ENCODE measurements at regions not wholly inside any gene's neighbourhood (a gene's known extent, or its start where the extent isn't known, plus 50 kb on each side); places are given as distances from the start of the nearest gene placed in this dataset.

DNA sequence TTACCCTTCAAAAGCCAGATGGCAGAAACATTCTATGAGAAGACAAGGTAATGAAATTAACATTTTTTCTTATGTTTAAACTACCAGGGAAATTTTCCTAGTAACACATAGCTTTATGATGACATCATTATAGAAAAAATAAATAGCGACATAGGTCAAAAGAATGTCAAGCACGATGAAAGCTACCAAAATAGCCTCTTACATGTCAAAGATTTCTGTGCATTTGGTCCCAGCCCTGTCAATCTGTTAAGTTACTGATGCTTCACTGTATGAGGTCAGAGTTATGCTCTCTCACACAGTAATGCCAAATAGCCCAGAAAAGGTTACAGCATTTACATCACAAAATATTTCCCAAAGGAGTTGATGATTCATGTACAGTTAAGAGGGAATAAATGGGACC, 199.8 kb upstream of the DEFB112 start:
- H3K27me3 Mint-ChIP-seq (ENCODE audit: insufficient read depth) = no peaks in the 10 kb centered on the region
- H3K4me3 Mint-ChIP-seq = no peak overlapping the region
- H3K36me3 Mint-ChIP-seq (ENCODE audit: low read depth) = no peaks in the 10 kb centered on the region
- intact Hi-C loops (cut with micrococcal nuclease) = no loop called here
- H3K27ac Mint-ChIP-seq = no peak overlapping the region
- no peaks in the 10 kb centered on the region for H3K4me1 Mint-ChIP-seq (ENCODE audit: low read depth)
- no peak for DNase-seq (ENCODE audit: low spot score)
- H3K9me3 Mint-ChIP-seq = no peaks in the 10 kb centered on the region

DNA sequence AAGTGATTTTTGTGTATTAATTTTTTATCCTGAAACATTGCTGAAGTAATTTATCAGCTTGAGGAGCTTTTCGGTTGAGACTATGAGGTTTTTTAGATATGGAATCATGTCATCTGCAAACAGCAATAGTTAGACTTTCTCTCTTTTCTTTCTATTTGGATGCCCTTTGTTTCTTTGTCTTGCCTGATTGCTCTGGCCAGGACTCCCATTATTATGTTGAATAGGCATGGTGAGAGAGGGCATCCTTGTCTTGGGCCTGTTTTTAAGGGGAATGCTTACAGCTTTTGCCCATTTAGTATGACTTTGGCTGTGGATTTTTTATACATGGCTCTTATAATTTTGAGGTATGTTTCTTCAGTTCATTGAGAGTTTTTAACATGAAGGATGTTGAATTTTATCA, 207.6 kb upstream of the DEFB112 start:
- intact Hi-C loops (cut with micrococcal nuclease) = no loop called here
- Mint-ChIP-seq H3K27ac (no peak overlapping the region), H3K27me3 (ENCODE audit: insufficient read depth) (no peaks in the 10 kb centered on the region), H3K4me1 (ENCODE audit: low read depth) (no peaks in the 10 kb centered on the region), H3K4me3 (no peak overlapping the region), H3K9me3 (peaks cover 11% of the 10 kb centered on the region), H3K36me3 (ENCODE audit: low read depth) (no peaks in the 10 kb centered on the region)
- DNase-seq (ENCODE audit: low spot score) = no peak

DNA sequence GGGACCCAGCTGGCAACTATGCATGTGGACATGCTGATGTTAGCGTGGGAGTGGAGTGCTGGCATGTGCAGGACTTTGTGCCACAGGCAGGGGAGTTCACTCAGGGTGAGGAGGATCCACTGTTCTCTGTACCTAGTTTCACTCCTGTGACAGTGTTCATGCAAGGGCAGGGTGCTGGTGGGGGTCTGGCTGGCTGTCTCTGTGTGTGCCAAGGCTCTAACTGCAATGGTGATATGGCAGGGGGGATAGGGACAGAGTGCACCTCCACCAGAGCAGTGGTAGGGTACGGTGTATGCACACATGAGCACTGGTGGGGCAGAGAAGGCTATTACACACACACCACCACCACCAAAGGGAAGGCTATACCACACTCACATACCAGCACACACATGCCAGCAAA, 210.2 kb upstream of the DEFB112 start:
- Mint-ChIP-seq H3K36me3 (ENCODE audit: low read depth) (no peaks in the 10 kb centered on the region), H3K9me3 (peaks cover 11% of the 10 kb centered on the region), H3K4me3 (no peak overlapping the region), H3K27me3 (ENCODE audit: insufficient read depth) (no peaks in the 10 kb centered on the region), H3K4me1 (ENCODE audit: low read depth) (no peaks in the 10 kb centered on the region), H3K27ac (no peak overlapping the region)
- intact Hi-C loops (cut with micrococcal nuclease) = no loop called here
- no peak for DNase-seq (ENCODE audit: low spot score)

DNA sequence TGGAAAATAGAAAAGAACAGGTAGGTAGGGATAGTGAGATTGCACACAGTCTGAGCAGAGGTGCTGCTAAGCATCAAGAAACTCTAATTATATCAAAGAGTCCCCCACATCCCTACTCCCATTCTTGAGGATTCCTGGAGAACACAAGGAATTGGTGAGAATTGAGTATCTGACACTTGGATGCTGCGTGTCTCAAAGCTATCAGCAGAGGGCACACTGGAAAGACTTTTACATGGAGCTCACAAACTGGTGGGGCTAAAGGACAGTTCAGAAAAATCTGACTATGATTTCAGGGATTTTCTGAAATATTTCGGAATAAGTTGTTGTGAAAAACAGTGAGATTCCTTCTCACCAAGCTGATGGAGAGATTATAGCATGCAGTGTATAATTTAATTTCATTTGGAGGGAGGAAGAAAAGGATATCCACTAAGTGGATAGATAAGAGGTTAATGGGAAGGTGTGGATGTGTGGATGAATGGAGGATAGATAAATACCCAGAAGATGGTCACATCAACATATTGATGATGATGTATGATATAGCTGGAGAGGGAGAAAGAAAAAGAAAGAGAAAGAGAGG, 215.4 kb upstream of the DEFB112 start:
- H3K4me1 Mint-ChIP-seq (ENCODE audit: low read depth) = no peaks in the 10 kb centered on the region
- H3K27ac Mint-ChIP-seq = no peak overlapping the region
- no peaks in the 10 kb centered on the region for H3K36me3 Mint-ChIP-seq (ENCODE audit: low read depth)
- peaks cover 4% of the 10 kb centered on the region for H3K9me3 Mint-ChIP-seq
- intact Hi-C loops (cut with micrococcal nuclease) = loop anchor here (1.0 kb wide), 1 partner anchor 24 kb away; no protein-coding TSS in a partner anchor
- H3K27me3 Mint-ChIP-seq (ENCODE audit: insufficient read depth) = no peaks in the 10 kb centered on the region
- DNase-seq (ENCODE audit: low spot score) = no peak
- H3K4me3 Mint-ChIP-seq = no peak overlapping the region

DNA sequence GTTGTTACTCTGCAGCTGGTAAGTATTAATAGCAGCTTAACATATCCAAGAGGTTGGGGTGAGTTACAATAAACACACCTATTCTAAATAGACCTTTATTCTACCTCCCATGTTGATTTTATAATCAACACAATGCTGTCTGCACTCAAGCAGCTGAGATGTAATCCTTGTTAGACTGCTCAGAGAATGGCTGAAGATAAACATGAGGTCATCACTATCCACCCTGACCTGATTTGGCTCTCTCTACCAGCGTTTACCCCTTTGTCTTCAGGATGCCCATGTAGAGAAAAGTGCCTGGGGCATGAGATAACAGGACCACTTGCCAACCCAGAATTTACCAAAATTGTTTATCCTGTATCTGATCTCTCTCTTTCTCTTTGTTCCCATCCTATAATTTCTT, 220.7 kb upstream of the DEFB112 start:
- Mint-ChIP-seq H3K4me1 (ENCODE audit: low read depth) (no peaks in the 10 kb centered on the region), H3K36me3 (ENCODE audit: low read depth) (no peaks in the 10 kb centered on the region), H3K27me3 (ENCODE audit: insufficient read depth) (no peaks in the 10 kb centered on the region), H3K27ac (no peak overlapping the region), H3K4me3 (no peak overlapping the region), H3K9me3 (no peaks in the 10 kb centered on the region)
- intact Hi-C loops (cut with micrococcal nuclease) = no loop called here
- DNase-seq (ENCODE audit: low spot score) = no peak

DNA sequence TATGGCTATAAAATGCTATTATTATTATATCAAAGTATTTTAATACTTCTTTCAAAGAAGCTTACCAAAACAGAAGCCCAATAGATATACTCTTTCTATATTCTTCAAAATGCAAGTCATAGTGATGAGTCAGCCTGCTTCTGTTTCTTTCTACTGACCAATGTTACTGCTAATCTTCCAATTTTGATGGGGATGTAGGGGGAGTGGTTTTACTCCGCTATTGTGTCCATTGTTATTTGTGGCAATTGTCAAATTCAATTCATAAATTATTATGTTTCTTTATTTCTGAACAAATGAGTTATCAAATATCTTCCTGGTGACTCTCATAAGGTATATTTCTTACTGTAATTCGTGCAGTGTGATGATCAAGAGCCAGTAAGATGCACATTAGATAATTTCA, 221.5 kb upstream of the DEFB112 start:
- H3K27me3 Mint-ChIP-seq (ENCODE audit: insufficient read depth) = no peaks in the 10 kb centered on the region
- intact Hi-C loops (cut with micrococcal nuclease) = no loop called here
- H3K36me3 Mint-ChIP-seq (ENCODE audit: low read depth) = no peaks in the 10 kb centered on the region
- no peak overlapping the region for H3K4me3 Mint-ChIP-seq
- H3K9me3 Mint-ChIP-seq = no peaks in the 10 kb centered on the region
- DNase-seq (ENCODE audit: low spot score) = no peak
- no peak overlapping the region for H3K27ac Mint-ChIP-seq
- no peaks in the 10 kb centered on the region for H3K4me1 Mint-ChIP-seq (ENCODE audit: low read depth)

DNA sequence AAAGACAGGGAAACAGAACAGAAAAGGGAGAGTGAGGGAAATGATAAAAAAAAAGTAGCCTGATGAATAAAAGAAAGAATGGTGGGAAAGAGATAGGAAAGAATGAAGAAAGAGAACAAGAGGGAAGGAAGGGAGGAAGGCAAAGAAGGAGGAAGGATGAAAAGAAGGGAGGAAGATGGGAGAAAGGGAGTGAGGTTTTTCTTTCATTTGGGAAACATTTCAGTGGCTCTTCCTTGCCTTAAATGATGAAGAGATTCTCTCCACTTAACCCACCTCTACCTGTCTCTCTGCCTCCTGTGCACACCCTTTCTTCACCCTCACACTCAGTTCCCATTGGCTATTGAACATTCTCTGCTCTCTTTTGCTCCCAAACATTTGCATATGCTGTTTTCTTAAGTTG, 222.1 kb upstream of the DEFB112 start:
- intact Hi-C loops (cut with micrococcal nuclease) = no loop called here
- no peaks in the 10 kb centered on the region for H3K27me3 Mint-ChIP-seq (ENCODE audit: insufficient read depth)

DNA sequence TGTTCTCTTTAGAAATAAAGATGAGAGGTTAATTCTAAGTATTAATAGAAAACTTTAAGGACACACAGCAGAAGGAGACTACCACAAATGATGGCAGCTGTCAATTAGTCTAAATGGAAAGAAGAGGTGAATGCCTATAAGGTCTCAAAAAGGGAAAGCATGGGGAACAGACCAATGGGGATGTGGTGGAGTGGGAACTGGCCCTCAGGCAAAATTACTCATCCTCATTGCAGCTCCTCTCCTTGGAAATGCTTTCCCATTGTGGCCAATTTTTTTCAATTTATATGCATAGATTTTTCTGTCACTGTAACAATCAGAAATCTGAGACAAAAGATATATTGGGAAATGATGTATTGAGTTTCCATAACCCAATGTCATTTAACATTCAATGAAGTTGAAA, 222.9 kb upstream of the DEFB112 start:
- Mint-ChIP-seq H3K9me3 (no peaks in the 10 kb centered on the region), H3K4me3 (no peak overlapping the region), H3K4me1 (ENCODE audit: low read depth) (no peaks in the 10 kb centered on the region), H3K27ac (no peak overlapping the region), H3K36me3 (ENCODE audit: low read depth) (no peaks in the 10 kb centered on the region), H3K27me3 (ENCODE audit: insufficient read depth) (no peaks in the 10 kb centered on the region)
- intact Hi-C loops (cut with micrococcal nuclease) = no loop called here
- DNase-seq (ENCODE audit: low spot score) = no peak

More for the DNA sequence above, 222.1 kb upstream of the DEFB112 start:
- no peak overlapping the region for H3K4me3 Mint-ChIP-seq
- H3K4me1 Mint-ChIP-seq (ENCODE audit: low read depth) = no peaks in the 10 kb centered on the region
- no peaks in the 10 kb centered on the region for H3K9me3 Mint-ChIP-seq
- DNase-seq (ENCODE audit: low spot score) = no peak
- H3K27ac Mint-ChIP-seq = no peak overlapping the region
- no peaks in the 10 kb centered on the region for H3K36me3 Mint-ChIP-seq (ENCODE audit: low read depth)

DNA sequence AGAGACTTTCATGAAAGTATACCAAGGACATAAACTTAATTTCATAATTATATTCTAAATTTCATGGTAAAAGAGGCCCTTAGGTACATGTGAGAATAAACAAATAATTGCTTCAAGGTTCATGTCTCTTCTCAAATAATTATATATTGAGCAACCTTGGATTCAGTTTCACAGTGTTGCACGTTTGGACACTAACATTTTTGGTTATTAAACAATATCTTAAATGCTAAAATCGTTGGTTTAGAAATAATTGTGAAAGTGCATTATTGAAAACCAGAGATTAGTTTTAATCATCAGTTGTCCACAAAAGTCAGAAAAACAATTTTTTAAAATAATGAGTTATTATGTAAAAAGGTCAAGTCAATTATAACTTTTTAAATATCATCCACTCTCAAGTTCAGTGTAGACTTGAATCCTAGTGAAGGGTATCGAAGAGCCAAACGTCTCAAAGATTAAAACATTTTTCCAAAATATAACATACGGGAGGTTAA, 227.1 kb upstream of the DEFB112 start:
- H3K27ac Mint-ChIP-seq = no peak overlapping the region
- no peak for DNase-seq (ENCODE audit: low spot score)
- no peaks in the 10 kb centered on the region for H3K27me3 Mint-ChIP-seq (ENCODE audit: insufficient read depth)
- intact Hi-C loops (cut with micrococcal nuclease) = no loop called here
- H3K9me3 Mint-ChIP-seq = no peaks in the 10 kb centered on the region
- H3K4me3 Mint-ChIP-seq = no peak overlapping the region
- H3K36me3 Mint-ChIP-seq (ENCODE audit: low read depth) = no peaks in the 10 kb centered on the region
- H3K4me1 Mint-ChIP-seq (ENCODE audit: low read depth) = no peaks in the 10 kb centered on the region

DNA sequence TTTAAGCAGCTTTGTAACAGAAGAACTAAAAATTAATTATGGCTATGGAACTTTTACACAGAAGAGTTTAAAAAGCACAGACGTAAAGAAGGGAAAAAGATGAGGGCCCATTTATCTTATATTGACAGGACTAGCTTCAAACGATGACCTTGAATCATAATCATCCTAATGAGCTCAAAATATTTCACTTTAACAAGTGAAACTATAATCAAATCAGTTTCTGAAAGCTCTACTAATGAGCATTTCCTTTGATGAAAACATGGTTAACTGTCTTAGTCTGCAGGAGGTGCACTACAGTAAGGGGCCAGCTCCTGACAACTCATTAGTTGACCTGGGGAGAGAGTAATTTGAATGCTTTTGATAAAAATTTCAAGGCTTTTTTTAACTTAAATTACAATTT, 228.0 kb upstream of the DEFB112 start:
- Mint-ChIP-seq H3K27ac (no peak overlapping the region), H3K4me1 (ENCODE audit: low read depth) (no peaks in the 10 kb centered on the region), H3K27me3 (ENCODE audit: insufficient read depth) (no peaks in the 10 kb centered on the region), H3K9me3 (no peaks in the 10 kb centered on the region), H3K4me3 (no peak overlapping the region), H3K36me3 (ENCODE audit: low read depth) (no peaks in the 10 kb centered on the region)
- no peak for DNase-seq (ENCODE audit: low spot score)
- intact Hi-C loops (cut with micrococcal nuclease) = no loop called here

DNA sequence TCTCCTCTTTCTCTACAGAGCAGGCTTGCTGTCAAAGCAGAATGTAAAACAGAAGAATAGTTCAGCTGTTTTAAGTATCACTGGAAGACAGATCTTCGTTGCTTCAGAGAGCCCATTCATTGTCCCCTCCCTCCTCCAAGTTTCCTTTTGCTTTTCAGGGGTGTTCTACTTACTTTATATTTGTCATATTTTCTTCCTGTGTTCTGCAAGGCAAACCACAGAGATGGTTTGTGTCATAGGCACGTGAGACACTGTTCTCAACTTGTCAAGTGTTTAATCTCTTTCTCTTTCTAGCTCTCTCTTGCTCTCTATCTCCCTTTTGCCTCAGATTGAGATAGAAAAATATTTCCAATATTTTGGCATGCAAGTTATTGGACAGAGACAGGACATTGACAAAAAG, 228.9 kb upstream of the DEFB112 start:
- no peaks in the 10 kb centered on the region for H3K36me3 Mint-ChIP-seq (ENCODE audit: low read depth)
- no peaks in the 10 kb centered on the region for H3K9me3 Mint-ChIP-seq
- intact Hi-C loops (cut with micrococcal nuclease) = no loop called here
- H3K27ac Mint-ChIP-seq = no peak overlapping the region
- no peaks in the 10 kb centered on the region for H3K27me3 Mint-ChIP-seq (ENCODE audit: insufficient read depth)
- no peak for DNase-seq (ENCODE audit: low spot score)
- no peaks in the 10 kb centered on the region for H3K4me1 Mint-ChIP-seq (ENCODE audit: low read depth)
- H3K4me3 Mint-ChIP-seq = no peak overlapping the region

DNA sequence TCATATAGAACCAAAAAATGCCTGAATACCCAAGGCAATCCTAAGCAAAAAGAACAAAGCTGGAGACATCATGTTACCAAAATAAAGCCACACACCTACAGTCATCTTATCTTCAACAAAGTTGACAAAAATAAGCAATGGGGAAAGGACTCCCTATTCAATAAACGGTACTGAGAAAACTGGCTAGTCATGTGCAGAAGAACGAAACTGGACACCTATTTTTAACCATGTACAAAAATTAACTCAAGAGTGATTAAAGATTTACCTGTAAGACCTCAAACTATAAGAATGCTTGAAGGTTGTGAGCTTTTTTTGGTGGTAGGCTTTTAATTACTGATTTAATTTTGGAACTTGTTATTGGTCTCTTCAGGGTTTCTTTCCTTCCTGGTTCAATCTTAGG, 236.0 kb upstream of the DEFB112 start:
- no peaks in the 10 kb centered on the region for H3K27me3 Mint-ChIP-seq (ENCODE audit: insufficient read depth)
- intact Hi-C loops (cut with micrococcal nuclease) = no loop called here
- DNase-seq (ENCODE audit: low spot score) = no peak
- H3K4me3 Mint-ChIP-seq = no peak overlapping the region
- H3K9me3 Mint-ChIP-seq = no peaks in the 10 kb centered on the region
- H3K27ac Mint-ChIP-seq = no peak overlapping the region
- H3K4me1 Mint-ChIP-seq (ENCODE audit: low read depth) = no peaks in the 10 kb centered on the region
- H3K36me3 Mint-ChIP-seq (ENCODE audit: low read depth) = no peaks in the 10 kb centered on the region

DNA sequence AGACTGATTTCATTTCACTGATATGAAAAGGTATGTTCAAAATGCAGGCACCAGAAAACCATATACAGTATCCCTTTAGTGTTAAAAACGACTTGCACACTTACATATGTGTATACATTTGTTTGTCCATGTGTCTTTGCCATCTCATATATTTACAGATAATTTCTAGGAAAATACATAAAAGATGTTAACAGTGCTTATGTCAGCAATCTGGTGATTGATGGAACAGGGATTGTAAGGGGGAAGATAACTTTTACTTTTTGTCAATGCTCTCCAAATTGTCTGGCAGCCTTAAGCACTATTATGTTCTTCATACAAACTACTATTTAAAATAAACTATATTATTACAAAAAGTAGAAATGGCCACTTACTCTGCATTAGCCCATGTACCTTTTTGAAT, 238.5 kb upstream of the DEFB112 start:
- no peak for DNase-seq (ENCODE audit: low spot score)
- Mint-ChIP-seq H3K4me3 (no peak overlapping the region), H3K9me3 (no peaks in the 10 kb centered on the region), H3K36me3 (ENCODE audit: low read depth) (no peaks in the 10 kb centered on the region), H3K27ac (no peak overlapping the region), H3K4me1 (ENCODE audit: low read depth) (no peaks in the 10 kb centered on the region), H3K27me3 (ENCODE audit: insufficient read depth) (no peaks in the 10 kb centered on the region)
- intact Hi-C loops (cut with micrococcal nuclease) = no loop called here

DNA sequence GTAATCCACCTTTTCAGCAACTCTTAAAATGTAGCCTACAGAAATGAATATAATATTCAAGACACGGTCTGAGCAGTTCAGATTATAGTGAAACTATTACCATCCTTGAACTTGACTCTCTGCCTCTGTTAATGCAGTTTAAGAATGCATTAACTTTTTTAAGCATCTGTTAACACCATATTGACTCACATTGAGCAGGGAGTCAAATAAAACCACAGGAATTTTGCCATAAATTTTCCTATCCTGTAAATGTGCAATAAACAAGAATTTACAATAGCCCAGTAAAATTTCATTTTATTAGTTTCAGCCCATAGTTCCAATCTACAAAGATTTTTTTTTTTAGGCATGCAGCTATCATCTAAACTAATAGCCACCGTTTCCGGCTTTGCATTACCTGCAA, 239.2 kb upstream of the DEFB112 start:
- Mint-ChIP-seq H3K36me3 (ENCODE audit: low read depth) (no peaks in the 10 kb centered on the region), H3K27me3 (ENCODE audit: insufficient read depth) (no peaks in the 10 kb centered on the region), H3K9me3 (no peaks in the 10 kb centered on the region), H3K27ac (no peak overlapping the region), H3K4me3 (no peak overlapping the region), H3K4me1 (ENCODE audit: low read depth) (no peaks in the 10 kb centered on the region)
- intact Hi-C loops (cut with micrococcal nuclease) = no loop called here
- DNase-seq (ENCODE audit: low spot score) = no peak

Data from activated T-helper 1 cell treated with anti-CD3 and anti-CD28 coated beads, Interleukin-12 subunit alpha, Interleukin-12 subunit beta, Interleukin-2, Interleukin-4 antibody, amounts not matched to agents 30 ng/mL and 10 ng/mL and 1 ng/mL, durations not matched to agents 14 hours and 24 hours and 36 hours (primary cell).